Body of pancreas (tissue), 4 donors: ENCODE measurements at regions not wholly inside any gene's neighbourhood (a gene's known extent, or its start where the extent isn't known, plus 50 kb on each side); places are given as distances from the start of the nearest gene placed in this dataset.

Experiments used
- CTCF ChIP-seq, 7 experiments: fragments of 450-650 bp in 4 of 7; fragments of 200-600 bp in 3 of 7; sonication (generic) in 3 of 7; IDR thresholded peaks; one replicate each; pipeline ENCODE4 v1.5.1; 2016 to 2019; ENCODE audit warnings: antibody characterized with exemption in 7 of 7
- POLR2A ChIP-seq, 3 donors: fragments of 450-650 bp; IDR thresholded peaks; one replicate each; pipeline ENCODE4 v1.6.1; 2016; ENCODE audit warnings: antibody characterized with exemption in 3 of 3, mild to moderate bottlenecking in 2 of 3

- TF ChIP-seq CTCF (IDR thresholded peaks at IDR 0.05) (no peak), POLR2A (IDR thresholded peaks at IDR 0.05) (no peak)
These were observed 1154.9 kb upstream of the TMEFF2 start for GRCh38 chr2:193349642-193350041.
